ENCODE measurements at regions not wholly inside any gene's neighbourhood (a gene's known extent, or its start where the extent isn't known, plus 50 kb on each side); places are given as distances from the start of the nearest gene placed in this dataset.

DNA sequence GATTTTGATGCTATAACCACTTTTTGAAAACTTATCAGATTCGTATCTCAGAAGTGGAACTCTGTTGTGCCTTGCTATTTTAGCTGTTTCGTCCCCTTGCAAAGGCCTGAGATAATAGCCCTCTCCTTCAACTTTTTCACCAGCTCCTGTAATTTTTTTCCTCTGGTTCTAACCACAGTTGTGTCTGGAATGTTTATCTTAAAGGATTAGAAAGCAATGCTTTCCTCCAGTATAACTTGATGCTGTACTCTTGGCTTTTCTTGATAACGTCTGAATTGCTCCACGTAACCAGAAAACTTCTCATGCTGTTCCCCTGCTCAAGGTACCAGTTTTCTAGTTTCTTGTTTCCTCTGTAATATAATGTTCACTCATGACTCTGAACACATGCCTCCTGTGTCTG, 209.4 kb downstream of the DTWD2 start:
- no peak for DNase-seq

DNA sequence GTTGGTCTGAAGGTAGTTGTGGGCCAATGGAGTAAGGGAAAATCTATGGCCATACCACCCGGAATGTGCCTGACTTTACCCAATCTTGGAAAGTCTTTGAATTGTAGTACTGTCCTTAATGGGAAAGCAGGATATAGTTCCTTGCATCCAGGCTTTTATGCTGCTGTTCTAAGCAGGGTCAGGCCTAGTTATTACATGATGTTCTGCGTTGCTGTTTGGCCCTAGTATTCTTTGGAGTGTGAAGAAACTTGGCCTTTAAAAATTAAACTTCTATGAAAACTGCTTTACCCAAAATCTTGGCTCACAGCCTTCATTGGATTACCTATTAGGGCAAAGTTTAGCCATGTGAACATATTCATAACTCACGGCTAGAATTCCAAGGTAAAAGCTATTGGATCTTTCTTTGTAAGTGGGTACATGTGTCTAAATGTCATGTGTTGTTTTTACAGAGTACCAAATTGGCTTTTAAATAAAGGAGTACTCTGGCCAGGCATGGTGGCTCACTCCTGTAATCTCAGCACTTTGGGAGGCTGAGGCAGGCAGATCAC, 211.1 kb downstream of the DTWD2 start:
- no peak for DNase-seq

DNA sequence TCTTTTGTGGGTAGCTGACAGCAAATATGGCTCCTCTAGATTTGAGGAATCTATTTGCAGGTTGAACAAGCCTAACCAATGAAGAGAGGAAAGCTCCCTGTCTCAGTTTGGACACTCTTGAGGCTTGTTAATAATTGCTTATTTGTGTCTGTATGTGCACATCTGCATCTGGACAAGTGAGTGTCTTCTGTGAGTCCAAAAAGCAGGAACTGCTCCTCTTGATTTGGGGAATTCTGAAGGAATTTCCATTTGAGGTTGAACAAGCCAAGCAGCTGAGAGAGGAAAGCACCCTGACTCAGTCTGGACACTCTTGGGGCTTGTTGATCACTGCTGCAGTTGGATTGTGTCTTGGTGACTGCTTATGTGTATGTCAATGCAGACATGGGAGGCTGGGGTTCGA, 211.6 kb downstream of the DTWD2 start:
- DNase-seq: no peak

DNA sequence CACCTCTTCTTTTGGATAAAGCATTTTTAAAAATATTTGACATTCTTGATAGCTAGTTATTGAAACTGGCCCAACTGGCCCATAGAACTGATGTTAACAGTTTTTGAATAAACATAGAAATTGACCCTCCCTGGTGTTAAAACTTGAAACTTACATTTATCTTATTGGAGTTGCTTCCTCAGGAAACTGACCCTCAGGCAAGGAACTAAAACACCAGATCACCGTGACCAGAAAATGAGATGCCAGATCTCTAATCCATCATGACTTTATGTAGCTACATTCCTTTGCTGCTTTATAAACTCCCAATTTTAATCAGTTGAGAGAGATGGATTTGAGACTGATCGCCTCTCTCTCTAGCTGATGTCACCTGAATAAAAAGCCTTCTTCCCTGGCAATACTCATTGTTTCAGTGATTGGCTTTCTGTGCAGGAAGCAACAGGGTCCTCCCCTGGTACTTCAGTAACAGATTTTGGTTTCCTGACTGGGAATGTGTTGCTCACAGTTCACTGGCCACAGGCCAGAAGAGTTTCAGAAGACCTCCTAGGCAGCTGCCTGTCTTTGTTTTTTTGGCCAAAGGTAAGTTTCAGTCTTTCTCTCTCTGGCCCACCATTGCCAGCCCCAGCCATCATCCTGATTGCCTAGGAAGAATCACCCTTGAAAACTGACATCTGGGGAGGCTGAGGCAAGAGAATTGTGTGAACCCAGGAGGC, 212.4 kb downstream of the DTWD2 start:
- DNase-seq: no peak

DNA sequence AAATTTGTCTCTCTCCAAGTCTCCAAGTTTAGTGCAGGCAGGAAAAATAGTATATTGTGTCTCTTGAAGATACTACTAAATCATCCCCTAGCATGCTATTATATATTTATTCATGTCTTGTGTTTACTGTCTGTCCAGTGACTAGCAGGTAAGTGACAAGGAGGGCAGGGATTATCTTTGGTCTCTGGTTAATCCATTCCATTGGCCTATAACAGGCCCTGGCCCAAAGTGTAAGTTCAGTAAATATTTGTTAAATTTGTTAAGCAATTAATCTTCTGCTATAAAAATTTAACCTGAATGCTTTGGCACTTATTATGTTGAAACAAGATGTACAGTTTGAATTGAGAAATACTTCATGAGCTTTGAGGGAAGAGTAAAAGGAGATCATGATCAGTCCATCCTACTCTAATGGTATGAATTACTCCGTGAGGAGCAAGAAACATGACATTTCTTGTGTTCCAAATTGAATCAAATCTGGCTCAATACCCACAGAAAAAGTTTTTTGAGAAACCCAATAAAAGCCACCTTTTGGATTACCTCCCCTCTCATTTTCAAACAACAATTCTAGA, 219.7 kb downstream of the DTWD2 start:
- no peak for DNase-seq

DNA sequence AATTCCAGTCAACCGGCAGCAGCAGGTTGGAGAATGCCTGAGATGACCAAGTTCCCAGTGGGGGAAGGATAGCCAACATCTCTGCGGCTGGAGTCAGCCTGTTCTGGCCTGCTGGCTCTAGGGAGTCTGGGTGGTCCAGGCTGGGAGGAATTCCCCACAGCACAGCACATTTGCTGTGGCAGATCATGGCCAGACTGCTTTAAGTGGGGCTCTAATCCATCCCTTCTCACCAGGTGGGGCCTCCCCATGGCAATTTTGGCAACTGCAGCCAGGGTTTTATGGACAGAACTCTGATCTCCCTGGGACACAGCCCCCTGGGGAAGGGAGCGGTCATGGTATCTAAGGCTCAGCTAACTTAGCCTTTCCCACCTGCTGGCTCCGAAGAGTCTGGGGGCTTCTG, 226.1 kb downstream of the DTWD2 start:
- DNase-seq: no peak

DNA sequence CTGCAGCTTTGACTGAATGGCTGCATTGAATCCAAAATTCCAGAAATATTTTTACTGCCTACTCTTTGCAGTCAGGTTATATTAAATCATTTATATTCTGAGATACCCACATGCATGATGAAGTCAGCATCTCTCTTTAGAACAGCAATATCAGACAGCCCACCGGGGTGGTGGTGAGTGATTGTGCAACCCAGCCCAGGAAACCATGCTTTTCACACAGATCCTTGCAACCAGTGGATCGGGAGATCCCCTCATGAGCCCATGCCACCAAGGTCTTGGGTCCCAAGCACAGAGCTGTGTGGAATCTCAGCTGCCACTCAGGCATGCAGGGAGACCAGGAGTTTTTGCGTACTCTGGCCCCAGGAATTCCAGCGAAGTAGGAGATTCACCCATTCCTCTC, 226.5 kb downstream of the DTWD2 start:
- no peak for DNase-seq

DNA sequence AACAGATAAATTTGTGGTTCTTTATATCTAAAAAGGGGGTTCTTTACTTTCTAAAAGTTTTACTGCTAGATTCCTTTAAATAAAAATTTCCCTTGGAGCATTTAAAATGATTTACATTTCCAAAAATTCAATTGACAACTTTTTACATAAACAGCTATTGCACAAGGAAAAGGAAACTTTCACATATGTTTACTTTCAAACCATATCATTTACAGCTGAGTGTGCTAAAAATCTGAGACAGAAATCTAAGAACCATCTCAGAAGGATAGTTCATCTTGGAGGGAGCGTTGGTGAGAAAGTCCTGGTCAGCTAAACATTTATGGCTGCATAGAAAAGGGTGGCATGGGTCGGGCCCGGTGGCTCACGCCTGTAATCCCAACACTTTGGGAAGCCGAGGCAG, 235.4 kb downstream of the DTWD2 start:
- DNase-seq: no peak

DNA sequence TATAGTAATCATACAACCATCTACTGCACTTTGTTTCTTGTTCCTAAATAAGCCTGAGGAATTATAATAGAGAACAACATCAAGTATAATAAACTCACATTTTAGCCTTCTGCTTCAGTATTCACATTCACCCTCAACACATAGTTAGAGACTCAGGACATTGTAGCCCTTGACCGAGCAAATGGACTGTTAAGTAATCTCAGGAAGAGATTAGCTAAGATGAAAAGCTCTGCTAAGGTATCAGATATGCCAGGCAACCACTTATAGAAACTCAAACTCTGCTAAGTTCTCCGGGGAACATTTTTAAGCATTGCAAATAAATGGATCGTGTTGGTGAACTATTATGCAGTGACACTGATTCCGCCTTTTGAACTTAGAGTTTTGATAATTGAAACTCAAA, 252.0 kb downstream of the DTWD2 start:
- no peak for DNase-seq

DNA sequence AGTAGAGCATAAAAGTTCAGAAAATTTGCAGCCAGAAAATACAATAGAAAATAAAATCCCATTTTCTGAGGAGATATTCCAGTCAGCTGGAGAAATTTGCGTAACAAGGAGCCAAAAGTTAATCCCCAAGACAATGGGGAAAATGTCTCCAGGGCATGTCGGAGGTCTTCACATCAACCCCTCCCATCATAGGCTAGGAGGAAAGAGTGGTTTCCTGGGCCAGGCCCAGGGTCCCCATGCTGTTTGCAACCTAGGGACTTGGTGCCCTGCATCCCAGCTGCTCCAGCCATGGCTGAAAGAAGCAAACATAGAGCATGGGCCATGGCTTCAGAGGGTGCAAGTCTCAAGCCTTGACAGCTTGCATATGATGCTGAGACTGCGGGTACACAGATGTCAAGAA, 255.0 kb downstream of the DTWD2 start:
- DNase-seq: no peak

DNA sequence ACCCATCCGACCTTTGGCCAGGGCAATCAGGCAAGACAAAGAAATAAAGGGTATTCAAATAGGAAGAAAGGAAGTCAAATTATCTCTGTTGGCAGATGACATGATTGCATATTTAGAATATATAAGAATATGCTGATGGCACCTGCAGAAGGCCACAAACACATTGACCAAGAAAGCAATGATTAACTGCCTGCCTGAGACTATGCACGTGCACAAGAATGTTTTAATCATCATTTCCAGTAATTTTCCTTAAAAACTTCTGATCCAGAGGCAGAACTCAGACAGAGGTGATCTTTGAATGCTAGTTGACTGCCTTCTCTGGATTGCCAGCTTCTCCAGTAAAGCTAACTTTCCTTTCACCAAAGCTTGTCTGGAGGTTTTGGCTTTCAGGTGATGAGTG, 260.2 kb downstream of the DTWD2 start:
- DNase-seq: no peak

DNA sequence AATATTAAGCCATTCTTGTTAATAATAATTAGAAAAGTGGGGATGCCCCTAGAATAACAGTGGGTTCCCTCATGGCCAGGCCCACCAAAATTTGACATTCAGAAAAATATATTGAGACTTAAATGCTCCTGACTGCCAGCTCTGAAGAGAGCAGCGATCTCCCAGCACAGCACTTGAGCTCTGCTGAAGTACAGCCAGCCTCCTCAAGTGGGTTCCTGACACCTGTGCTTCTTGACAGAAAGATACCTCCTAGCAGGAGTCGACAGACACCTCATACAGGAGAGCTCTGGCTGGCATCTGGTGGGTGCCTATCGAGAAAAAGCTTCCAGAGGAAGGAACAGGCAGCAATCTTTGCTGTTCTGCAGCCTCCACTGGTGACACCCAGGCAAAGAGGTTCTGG, 261.5 kb downstream of the DTWD2 start:
- no peak for DNase-seq

DNA sequence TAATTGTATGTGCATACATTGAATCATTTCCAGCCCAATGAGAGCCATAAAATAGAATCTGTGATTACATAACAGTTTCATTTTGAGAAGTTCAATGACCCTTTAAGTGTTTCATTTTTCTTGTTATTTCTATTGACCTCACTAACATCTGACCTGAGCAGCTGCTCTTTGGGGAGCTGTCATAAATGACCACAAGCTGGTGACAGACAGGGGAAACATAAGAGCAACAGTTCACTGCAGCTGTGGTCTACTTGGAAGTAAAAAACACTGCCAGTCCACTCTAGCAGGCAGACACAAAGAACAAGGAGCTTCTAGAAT, 265.4 kb downstream of the DTWD2 start:
- DNase-seq: no peak

DNA sequence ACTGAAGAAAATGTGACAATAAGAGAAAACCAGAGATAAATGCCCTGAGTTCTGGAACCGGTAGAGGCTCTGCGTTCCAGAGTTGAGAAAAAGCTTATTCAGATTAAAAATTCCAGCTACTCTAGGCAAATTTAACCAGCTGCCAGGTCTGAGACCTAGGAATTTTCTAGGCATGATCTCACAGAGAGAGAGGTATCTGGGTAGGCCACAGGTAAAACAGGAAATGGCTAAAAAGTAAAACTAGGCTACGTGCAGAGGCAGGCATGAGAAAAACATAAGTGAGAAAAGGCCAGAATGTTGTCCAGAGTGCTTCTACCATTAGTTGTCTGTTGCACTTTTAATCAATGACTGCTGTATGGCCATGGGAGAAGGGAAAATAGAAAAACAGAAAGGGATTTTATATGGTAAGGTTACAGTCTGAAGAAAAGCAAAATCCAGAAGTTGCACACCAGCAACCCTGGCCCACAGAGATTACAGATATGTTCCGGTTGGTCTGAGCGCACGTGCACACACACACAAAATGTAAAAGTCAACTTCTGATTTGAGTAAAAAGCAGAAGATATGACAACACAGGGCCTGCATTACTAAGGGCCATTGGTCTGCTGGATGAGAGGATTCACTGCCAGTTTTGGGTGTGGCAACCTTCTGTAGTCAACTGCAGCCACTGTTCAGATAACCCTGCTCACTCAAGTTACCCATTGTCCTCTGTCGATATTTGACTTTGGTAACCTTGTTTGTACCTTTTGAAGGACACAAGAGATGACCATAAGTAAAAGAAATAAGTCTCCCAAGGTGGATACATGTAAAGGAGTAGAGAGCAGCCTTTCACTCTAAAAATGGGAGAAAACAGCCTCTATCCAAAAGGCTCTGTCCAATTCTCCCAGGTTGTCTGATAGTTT, 266.0 kb downstream of the DTWD2 start:
- DNase-seq: no peak

DNA sequence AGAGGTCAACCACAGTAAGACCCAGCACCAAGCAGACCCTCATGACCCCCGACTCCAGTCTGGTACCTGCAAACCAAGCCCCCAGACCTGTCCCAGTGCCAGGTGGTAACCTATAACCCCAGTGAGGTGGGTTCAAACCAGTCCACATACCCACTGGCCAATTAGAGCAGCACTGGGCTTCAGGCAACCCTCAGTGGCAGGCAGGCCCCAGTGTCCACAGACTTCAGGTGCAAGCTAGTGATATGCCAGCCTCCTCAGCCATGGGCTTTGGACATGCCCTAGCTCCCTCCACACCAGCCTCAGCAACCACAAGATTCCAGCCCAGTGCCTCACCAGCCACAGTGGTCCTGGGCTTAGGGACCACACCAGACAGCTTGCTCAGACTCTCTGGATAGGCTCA, 276.6 kb downstream of the DTWD2 start:
- no peak for DNase-seq

DNA sequence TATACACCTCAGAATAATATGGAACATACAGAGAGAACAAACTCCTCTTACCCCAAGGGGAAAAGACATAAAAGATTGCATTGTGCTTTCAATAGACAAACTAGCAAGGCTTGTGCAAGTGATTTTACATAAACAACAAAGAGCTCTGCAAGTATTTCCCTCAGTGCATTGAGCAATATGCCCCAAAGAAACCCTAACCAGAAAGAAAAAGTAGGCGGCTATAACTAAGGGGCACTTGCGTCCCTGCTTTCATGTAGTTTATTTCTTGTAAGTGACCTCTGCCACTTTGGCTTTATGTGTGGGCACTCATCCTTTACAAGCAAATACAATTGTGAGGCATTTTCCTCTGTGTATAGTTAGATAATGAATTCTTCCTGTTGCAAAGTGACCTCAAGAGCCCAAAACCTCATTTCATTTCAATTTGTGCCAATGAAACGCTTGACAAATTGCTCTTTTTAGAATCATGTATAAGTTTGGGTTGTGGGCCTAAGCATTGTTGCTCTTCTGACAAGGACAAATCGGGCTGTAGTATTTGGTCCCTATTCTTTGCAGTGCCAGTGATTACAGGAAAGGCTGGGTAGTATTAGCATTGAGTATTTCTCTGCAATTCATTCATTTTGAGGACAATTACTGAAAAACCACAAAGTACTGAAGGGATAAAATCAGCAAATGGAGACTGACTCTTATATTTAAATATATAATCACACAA, 282.2 kb downstream of the DTWD2 start:
- DNase-seq: no peak

DNA sequence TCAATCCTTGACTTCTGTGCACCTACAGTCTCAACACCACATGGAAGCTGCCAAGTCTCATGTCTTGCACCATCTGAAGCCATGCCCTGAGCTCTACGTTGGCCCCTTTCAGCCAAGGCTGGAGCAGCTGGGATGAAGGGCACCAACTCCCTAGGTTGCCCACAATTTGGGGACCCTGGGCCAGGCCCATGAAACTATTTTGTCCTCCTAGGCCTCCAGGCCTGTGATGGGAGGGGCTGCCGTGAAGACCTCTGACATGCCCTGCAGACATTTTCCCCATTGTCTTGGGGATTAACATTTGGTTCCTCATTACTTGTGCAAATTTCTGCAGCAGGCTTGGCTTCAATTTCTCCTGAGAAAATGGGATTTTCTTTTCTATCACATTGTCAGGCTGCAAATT, 285.1 kb downstream of the DTWD2 start:
- no peak for DNase-seq

DNA sequence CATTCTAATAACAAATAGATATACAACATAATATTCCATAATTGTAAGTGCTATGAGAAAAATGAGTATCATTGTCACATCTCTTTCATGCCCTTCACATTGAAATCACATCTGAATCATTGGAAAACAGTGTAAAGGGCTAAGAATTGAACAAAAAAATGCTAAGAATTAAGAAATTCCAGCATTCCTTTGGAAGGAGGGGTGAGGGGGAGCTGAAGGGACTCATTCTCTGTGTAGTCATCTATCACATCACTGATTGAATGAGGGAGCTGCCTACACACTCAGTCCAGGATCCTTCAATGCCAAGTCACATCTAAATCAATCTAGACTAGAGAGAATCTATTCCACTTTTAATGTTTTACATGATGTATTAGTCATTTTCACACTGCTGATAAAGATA, 286.6 kb downstream of the DTWD2 start:
- DNase-seq: no peak

DNA sequence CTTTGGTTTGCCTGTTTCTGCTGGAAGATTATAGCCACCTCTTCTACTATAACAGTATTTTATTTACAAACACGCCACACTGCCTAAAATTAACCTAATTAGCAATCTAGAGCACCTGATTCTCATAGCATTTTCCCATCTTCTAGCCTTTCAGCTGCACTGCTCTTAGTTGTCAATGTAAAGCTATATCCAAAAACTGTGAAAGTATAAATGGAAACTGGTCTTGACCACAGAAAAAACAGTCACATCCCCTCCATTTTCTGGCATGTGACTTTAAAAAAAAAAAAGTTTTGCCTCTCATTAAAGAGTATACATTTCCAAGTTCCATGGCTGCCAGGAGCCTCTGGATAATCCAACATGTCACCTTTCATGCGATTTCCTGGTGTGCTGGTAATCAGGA, 287.8 kb downstream of the DTWD2 start:
- no peak for DNase-seq

DNA sequence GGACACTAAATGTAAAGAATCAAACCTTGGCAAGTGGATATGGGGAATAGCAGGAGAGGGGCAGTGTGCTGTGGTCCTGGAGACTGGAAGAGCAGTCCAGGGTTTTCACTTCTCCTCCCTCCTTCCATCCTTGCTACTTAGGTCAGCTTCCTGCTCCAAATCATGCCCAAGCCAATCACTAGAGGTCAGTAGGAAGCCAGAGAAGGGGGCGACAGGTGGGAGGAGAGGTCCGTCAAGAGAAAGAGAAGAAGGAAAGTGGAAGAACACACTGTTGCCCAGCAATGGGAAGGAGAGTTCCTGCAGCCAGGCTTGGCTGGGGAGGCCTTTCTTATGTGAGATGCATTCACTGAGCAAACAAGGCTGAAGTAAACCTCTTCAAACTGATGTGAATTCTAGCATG, 289.6 kb downstream of the DTWD2 start:
- no peak for DNase-seq

DNA sequence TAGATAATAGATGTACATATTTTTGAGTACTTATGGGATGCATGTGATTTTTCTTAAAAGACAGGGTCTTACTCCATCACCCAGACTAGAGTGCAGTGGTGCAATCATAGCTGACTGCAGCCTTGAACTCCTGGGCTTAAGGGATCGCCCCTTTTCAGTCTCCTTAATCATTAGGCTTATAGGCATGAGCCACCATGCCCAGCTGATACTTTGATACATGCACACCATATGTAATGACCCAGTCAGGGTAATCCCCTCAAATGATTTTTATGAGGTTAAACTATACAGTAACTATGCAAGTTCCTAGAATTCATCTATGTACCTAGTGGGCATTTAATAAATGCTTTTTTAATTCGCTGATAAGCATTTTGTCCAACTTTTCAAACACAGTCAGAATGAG, 292.3 kb downstream of the DTWD2 start:
- no peak for DNase-seq

DNA sequence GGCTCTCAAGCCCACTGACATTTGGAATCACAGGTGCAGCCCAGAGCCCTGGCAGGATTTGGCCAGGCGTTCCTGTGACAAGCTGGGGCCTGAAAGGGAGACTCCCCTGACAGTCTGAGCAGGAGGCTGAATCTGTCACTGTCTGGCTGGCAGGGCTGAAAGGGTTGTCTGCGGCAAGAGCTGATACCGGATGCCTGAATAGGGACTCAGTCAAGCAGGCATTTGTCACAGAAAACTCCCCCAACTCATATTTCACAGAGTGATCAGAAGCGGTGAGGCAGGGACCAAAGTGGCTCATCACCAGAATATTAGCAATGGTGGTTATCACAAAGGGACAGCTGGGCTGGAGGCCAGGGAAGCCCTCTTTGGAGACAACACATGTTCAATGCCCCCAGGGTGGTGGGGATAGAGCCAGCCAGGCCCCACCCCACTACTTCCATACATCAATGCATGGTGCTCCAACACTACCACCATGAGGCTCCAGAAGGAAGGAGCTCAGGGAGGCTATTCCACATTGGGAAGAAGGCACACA, 295.5 kb downstream of the DTWD2 start:
- no peak for DNase-seq
